ENCODE measurements at regions not wholly inside any gene's neighbourhood (a gene's known extent, or its start where the extent isn't known, plus 50 kb on each side); places are given as distances from the start of the nearest gene placed in this dataset.

DNA sequence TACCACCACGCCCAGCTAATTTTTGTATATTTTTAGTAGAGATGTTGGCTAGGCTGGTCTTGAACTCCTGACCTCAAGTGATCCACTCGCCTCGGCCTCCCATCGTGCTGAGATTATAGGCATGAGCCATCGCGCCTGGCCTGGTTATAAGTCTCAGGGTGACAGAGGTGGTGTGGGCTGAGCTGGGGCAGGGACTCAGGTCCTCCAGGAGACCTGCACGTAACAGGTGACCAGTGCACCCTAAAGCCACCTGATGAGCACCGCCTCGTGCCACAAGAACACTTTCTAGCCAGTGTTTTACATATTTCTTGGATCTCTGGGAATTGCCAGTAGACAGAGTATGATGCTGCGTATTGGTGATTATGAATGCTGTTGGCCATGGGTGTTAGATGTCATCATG is 136.5 kb upstream of the CPM start:
- H3K27me3 Mint-ChIP-seq (ENCODE audit: low read depth): no peaks in the 10 kb centered on the region
- no peaks in the 10 kb centered on the region for H3K36me3 Mint-ChIP-seq
- TF ChIP-seq, protein P1, sequence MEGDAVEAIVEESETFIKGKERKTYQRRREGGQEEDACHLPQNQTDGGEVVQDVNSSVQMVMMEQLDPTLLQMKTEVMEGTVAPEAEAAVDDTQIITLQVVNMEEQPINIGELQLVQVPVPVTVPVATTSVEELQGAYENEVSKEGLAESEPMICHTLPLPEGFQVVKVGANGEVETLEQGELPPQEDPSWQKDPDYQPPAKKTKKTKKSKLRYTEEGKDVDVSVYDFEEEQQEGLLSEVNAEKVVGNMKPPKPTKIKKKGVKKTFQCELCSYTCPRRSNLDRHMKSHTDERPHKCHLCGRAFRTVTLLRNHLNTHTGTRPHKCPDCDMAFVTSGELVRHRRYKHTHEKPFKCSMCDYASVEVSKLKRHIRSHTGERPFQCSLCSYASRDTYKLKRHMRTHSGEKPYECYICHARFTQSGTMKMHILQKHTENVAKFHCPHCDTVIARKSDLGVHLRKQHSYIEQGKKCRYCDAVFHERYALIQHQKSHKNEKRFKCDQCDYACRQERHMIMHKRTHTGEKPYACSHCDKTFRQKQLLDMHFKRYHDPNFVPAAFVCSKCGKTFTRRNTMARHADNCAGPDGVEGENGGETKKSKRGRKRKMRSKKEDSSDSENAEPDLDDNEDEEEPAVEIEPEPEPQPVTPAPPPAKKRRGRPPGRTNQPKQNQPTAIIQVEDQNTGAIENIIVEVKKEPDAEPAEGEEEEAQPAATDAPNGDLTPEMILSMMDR (IDR thresholded peaks at IDR 0.05; ENCODE audit: unreplicated experiment): no peak

DNA sequence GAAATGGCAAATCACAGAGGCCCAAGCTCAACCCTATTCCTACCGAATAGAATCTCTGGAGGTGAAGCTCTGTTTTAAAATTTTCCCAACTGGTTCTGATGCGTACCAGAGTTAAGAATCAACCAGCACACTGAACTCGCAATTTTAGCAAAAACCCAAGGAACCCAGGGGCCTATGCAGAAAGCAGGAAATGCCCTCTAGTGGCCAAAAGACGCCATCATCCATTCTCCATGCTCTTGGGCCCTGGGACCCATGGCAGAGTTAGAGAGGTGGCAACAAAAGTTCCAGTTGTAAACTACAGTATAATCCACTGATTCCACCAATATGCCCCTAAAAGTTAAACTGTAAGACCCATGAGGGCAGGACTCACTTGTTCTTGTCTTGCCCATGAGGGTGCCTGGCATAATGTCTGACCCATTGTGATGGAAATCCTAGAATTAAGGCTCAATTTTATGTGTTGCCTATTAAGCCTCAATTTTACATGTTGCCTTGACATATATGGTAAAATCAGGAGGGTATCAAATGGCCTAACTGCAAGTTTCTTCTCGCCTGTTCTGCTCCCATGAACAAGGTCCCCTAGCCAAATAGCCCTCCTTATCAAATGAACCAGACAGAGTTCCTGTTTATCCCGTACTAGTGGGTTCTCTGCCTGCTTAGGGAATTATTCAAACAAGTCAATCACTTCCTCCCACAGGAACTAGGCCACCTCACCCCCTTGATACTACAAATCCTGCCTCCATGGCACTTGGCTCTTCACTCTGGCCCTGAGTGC is 137.5 kb upstream of the CPM start:
- peak; percentile 31 to 58 for DNase-seq (ENCODE audit: low spot score in 2 of 2, unreplicated experiment in 2 of 2)
- Mint-ChIP-seq H3K4me3 (no peak overlapping the region), H3K27me3 (ENCODE audit: low read depth) (no peaks in the 10 kb centered on the region), H3K36me3 (no peaks in the 10 kb centered on the region), H3K9me3 (no peaks in the 10 kb centered on the region), H3K27ac (no peak overlapping the region), H3K4me1 (no peaks in the 10 kb centered on the region)
- TF ChIP-seq, protein P1 (IDR thresholded peaks at IDR 0.05; ENCODE audit: unreplicated experiment): peak; percentile 89

More for the DNA sequence above, 136.5 kb upstream of the CPM start:
- H3K9me3 Mint-ChIP-seq: no peaks in the 10 kb centered on the region
- no peak overlapping the region for H3K27ac Mint-ChIP-seq
- H3K4me1 Mint-ChIP-seq: no peaks in the 10 kb centered on the region
- DNase-seq (ENCODE audit: low spot score in 2 of 2, unreplicated experiment in 2 of 2): no peak
- H3K4me3 Mint-ChIP-seq: no peak overlapping the region

DNA sequence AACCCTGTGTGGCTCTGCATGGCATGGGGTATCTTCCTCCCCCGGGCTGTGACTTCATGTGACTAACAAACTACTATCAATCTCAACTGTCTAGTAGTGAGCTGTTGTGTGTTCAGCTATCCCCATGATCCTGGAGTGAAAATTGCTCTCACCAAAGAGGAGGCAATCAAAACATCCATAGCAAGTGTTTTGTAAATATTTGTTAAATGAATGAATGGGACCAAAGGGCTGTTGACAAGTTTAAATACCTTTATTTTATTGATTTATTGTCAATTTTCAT is 138.1 kb upstream of the CPM start:
- H3K36me3 Mint-ChIP-seq: no peaks in the 10 kb centered on the region
- H3K4me1 Mint-ChIP-seq: no peaks in the 10 kb centered on the region
- no peaks in the 10 kb centered on the region for H3K9me3 Mint-ChIP-seq
- no peak for DNase-seq (ENCODE audit: low spot score in 2 of 2, unreplicated experiment in 2 of 2)
- no peak overlapping the region for H3K4me3 Mint-ChIP-seq
- H3K27me3 Mint-ChIP-seq (ENCODE audit: low read depth): no peaks in the 10 kb centered on the region
- TF ChIP-seq, protein P1 (IDR thresholded peaks at IDR 0.05; ENCODE audit: unreplicated experiment): no peak
- H3K27ac Mint-ChIP-seq: no peak overlapping the region

DNA sequence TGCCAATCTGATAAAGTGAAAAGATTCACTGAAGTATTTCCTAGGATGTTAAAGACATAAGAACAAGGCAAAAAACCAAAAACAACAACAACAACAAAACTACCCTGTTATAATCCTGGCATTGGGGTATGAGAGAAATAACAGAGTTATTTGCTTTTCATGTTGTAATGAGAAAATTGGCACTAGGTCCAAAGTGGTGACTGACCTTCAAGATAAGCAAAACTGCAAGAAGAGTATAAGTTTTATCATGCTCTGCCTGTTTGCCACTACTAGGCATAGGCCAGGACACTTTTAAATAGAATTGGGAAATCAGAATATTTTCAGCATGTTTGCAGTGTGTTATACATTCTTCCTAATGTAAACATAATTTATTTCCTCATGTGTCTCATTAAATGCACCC is 140.1 kb upstream of the CPM start:
- TF ChIP-seq, protein P1 (IDR thresholded peaks at IDR 0.05; ENCODE audit: unreplicated experiment): no peak
- Mint-ChIP-seq H3K27ac (no peak overlapping the region), H3K9me3 (no peaks in the 10 kb centered on the region), H3K36me3 (no peaks in the 10 kb centered on the region), H3K4me1 (no peaks in the 10 kb centered on the region), H3K4me3 (no peak overlapping the region), H3K27me3 (ENCODE audit: low read depth) (no peaks in the 10 kb centered on the region)
- DNase-seq (ENCODE audit: low spot score in 2 of 2, unreplicated experiment in 2 of 2): no peak

DNA sequence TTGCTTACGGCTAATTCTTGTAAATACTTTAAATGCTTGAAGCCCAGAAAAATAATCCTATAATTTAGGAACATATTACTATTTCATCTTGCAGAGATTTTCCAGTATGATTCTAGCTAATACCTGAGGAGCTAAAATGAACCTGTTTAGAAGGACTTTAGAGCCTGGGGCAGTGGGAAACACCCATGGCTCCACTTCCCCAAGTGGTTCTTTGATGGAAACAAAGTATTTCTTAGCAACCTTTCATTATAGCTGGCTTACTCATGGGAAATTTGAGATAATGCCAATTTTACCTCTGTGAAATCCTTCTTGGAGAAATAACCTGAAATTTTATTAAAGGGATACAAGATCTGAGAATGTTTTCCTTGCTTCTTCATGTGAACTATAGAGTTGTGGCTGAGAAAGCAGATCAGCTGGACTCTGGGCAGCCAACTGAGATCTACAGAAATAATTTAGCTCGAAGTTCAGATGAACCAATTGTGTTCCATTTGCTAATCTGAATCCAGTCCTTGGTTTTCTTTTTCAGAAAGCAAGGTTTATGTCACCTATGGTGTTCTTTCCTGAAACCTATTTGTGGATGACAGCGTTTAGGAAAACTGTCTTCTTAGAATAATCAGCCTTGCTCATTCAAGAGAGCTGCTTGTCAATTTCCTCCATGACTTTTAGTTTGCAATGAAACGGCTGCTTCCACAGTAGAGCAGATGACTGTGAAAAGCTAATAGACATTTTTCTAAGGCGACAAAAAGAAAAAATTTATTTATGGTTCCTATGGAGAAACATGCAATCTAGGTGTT is 141.8 kb upstream of the CPM start:
- Mint-ChIP-seq H3K36me3 (no peaks in the 10 kb centered on the region), H3K9me3 (no peaks in the 10 kb centered on the region), H3K4me1 (no peaks in the 10 kb centered on the region), H3K27ac (no peak overlapping the region), H3K27me3 (ENCODE audit: low read depth) (no peaks in the 10 kb centered on the region), H3K4me3 (no peak overlapping the region)
- TF ChIP-seq, protein P1 (IDR thresholded peaks at IDR 0.05; ENCODE audit: unreplicated experiment): no peak
- no peak for DNase-seq (ENCODE audit: low spot score in 2 of 2, unreplicated experiment in 2 of 2)

Measured in mesothelial cell of epicardium (in vitro differentiated cells).